ENCODE measurements at regions not wholly inside any gene's neighbourhood (a gene's known extent, or its start where the extent isn't known, plus 50 kb on each side); places are given as distances from the start of the nearest gene placed in this dataset.
"Not testable (repeated sequence)": the region's sequence is repeated elsewhere in the genome, so short reads cannot be mapped to it uniquely, and the experiment has no call there.

DNA sequence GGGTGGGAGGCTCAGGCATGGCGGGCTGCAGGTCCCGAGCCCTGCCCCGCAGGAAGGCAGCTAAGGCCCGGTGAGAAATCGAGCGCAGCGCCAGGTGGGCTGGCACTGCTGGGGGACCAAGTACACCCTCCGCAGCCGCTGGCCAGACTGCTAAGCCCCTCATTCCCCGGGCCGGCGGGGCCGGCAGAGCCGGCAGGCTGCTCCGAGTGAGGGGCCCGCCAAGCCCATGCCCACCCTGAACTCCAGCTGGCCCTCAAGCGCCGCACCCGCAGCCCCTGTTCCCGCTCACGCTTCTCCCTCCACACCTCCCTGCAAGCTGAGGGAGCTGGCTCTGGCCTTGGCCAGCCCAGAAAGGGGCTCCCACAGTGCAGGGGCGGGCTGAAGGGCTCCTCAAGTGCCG lies 1361.1 kb upstream of the ZEB2 start:
- H3K4me3 ChIP-seq (ENCODE audit: low read length); intact Hi-C loops (cut with DNase I); H3K9me3 ChIP-seq (ENCODE audit: control insufficient read depth, low read length); ATAC-seq; H3K4me1 ChIP-seq (ENCODE audit: control insufficient read depth, insufficient read depth, low read length); H3K27me3 ChIP-seq (ENCODE audit: control insufficient read depth, insufficient read depth); H3K27ac ChIP-seq (ENCODE audit: low read length): not testable (repeated sequence)
- 97% methylated on average over 23 of the region's 23 CpGs for WGBS
- DNase-seq = peak in 1 of 3 donors; percentile 5

DNA sequence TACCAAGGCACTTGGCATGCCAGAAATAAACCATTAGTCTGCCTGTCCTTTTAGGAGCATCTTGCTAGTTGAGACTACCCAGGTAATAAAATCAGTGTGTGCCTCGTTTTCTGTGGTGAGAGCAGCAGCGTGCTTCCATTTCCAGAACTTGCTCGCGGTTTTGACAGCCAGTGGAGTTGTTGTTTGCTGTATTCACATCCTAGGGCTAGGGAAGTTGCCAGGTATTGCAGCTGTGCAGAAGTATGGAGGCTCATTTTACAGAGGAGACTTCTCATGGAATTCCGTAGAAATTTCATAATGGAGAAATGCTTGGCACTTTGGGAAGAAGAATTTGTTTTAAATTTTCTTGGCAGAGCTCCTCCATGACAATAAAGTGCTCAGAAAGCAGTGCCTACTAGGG lies 1355.1 kb upstream of the ZEB2 start:
- H3K4me1 ChIP-seq (ENCODE audit: control insufficient read depth, insufficient read depth, low read length) = no peaks in the 10 kb centered on the region
- intact Hi-C loops (cut with DNase I) = no loop called here
- H3K4me3 ChIP-seq (ENCODE audit: low read length) = no peak overlapping the region
- no peak for ATAC-seq
- 79% methylated on average over 5 of the region's 5 CpGs for WGBS
- H3K27me3 ChIP-seq (ENCODE audit: control insufficient read depth, insufficient read depth) = no peaks in the 10 kb centered on the region
- no peak overlapping the region for H3K27ac ChIP-seq (ENCODE audit: low read length)
- H3K9me3 ChIP-seq (ENCODE audit: control insufficient read depth, low read length) = no peaks in the 10 kb centered on the region
- no peak for DNase-seq

DNA sequence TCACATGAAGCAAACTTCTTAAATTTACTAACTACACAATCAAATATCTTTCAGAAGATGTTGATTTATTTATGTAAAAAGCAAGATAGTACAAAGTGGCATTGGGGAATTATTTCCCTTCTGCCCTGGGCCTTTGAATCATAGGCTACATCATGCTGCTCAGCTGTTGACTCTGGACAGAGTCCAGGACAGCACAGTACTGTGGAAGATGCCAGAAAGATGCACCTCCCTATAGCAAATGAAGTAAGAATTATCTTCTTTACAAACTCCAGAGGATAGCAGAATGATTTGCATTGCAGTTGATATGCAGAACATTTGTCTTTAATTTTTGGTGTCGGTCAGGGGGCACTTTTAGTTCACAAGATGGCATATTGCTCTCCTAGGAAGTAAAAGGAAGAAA lies 1354.5 kb upstream of the ZEB2 start:
- Histone ChIP-seq H3K9me3 (ENCODE audit: control insufficient read depth, low read length) (no peaks in the 10 kb centered on the region), H3K27me3 (ENCODE audit: control insufficient read depth, insufficient read depth) (no peaks in the 10 kb centered on the region), H3K4me1 (ENCODE audit: control insufficient read depth, insufficient read depth, low read length) (no peaks in the 10 kb centered on the region), H3K27ac (ENCODE audit: low read length) (no peak overlapping the region), H3K4me3 (ENCODE audit: low read length) (no peak overlapping the region)
- ATAC-seq (peak in 1 of 2 donors; percentile 45), DNase-seq (no peak)
- intact Hi-C loops (cut with DNase I) = no loop called here
- 67% methylated on average over 1 of the region's 1 CpG for WGBS

DNA sequence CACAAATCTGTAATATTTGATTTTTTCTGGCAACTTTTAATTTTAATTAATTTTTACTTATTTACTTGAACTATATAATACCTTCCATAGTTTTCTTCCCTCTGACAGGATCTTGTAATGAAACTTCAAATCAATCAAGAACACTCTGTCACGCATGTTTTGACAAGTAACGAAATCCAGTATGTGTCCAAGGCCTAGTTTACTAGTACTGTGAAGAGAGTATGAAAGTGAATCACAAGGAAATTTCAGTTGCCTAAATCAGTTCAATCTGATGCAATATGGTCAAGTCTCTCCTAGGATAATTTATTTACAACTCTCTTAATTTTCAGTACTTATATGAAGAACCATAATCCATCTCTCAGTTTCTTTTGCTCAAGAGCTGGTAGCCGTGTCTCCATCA lies 1344.6 kb upstream of the ZEB2 start:
- no peak for DNase-seq
- no peak overlapping the region for H3K4me3 ChIP-seq (ENCODE audit: low read length)
- no peaks in the 10 kb centered on the region for H3K4me1 ChIP-seq (ENCODE audit: control insufficient read depth, insufficient read depth, low read length)
- H3K9me3 ChIP-seq (ENCODE audit: control insufficient read depth, low read length) = no peaks in the 10 kb centered on the region
- H3K27me3 ChIP-seq (ENCODE audit: control insufficient read depth, insufficient read depth) = no peaks in the 10 kb centered on the region
- intact Hi-C loops (cut with DNase I) = no loop called here
- ATAC-seq = no peak
- H3K27ac ChIP-seq (ENCODE audit: low read length) = no peak overlapping the region
- WGBS = 97% methylated on average over 3 of the region's 3 CpGs

DNA sequence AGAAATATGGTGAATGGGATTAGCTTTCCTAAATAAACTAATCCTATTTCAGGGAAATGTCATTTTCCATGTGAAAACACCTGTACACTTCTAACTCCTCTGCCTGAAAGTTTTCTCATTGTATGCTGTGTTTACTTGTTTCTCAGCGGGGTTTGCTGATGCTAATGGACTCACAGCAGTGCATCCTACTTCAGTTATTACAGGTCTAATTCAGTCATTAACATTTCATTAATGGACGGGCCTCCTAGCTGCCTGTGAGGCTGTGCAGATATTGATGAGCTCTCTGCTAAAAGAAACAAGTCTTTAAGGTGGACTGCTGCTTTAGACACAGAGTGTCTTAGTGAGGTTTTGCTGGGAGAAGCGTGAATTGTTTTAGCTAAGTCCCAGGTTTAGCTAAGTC lies 1342.0 kb upstream of the ZEB2 start:
- no peak for ATAC-seq
- Histone ChIP-seq H3K27ac (ENCODE audit: low read length) (no peak overlapping the region), H3K9me3 (ENCODE audit: control insufficient read depth, low read length) (no peaks in the 10 kb centered on the region), H3K4me1 (ENCODE audit: control insufficient read depth, insufficient read depth, low read length) (no peaks in the 10 kb centered on the region), H3K27me3 (ENCODE audit: control insufficient read depth, insufficient read depth) (no peaks in the 10 kb centered on the region), H3K4me3 (ENCODE audit: low read length) (no peak overlapping the region)
- no peak for DNase-seq
- WGBS = 79% methylated on average over 3 of the region's 3 CpGs
- intact Hi-C loops (cut with DNase I) = no loop called here

DNA sequence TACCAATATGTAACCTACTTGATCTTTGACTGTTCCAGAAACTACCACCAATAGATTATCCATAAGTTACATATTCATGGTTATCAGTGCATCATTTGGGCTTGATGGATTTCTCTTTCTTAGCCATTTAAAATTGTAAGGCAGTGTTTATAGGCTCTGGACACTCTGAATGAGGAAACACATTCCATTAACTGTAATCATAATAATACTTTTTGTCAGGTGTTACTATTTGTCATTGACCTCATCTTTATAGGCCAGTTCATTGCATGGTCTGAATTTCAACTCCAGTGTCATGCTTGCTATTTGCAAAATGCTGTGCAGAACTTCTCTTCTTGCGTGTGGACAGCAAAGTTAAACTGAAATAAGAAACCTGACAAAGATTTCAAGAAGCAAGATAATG lies 1340.2 kb upstream of the ZEB2 start:
- Histone ChIP-seq H3K4me3 (ENCODE audit: low read length) (no peak overlapping the region), H3K9me3 (ENCODE audit: control insufficient read depth, low read length) (no peaks in the 10 kb centered on the region), H3K4me1 (ENCODE audit: control insufficient read depth, insufficient read depth, low read length) (no peaks in the 10 kb centered on the region), H3K27ac (ENCODE audit: low read length) (no peak overlapping the region), H3K27me3 (ENCODE audit: control insufficient read depth, insufficient read depth) (no peaks in the 10 kb centered on the region)
- intact Hi-C loops (cut with DNase I) = no loop called here
- 79% methylated on average over 1 of the region's 1 CpG for WGBS
- DNase-seq = no peak
- no peak for ATAC-seq

DNA sequence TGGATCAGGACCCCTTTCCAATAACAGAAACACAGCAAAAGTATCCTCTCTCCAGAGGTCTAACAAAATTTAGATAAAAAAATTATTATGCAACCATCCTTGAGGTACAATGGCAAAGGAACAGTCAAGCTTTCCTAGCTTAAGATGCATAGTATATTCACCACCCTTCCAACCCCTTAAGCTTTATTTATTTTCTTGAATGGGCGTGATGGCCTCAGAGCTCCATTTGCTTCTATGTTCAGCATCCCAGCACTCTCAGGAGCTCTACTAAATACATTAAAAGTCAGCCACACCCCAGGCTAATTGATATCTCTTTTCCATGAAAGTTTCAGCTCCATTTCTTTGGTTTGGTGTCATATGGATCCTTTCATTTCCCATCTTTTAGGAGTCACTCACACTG lies 1335.2 kb upstream of the ZEB2 start:
- no peaks in the 10 kb centered on the region for H3K9me3 ChIP-seq (ENCODE audit: control insufficient read depth, low read length)
- intact Hi-C loops (cut with DNase I) = no loop called here
- ATAC-seq = no peak
- no peaks in the 10 kb centered on the region for H3K4me1 ChIP-seq (ENCODE audit: control insufficient read depth, insufficient read depth, low read length)
- H3K27ac ChIP-seq (ENCODE audit: low read length) = no peak overlapping the region
- H3K4me3 ChIP-seq (ENCODE audit: low read length) = no peak overlapping the region
- WGBS = 92% methylated on average over 1 of the region's 1 CpG
- no peaks in the 10 kb centered on the region for H3K27me3 ChIP-seq (ENCODE audit: control insufficient read depth, insufficient read depth)
- DNase-seq = no peak

DNA sequence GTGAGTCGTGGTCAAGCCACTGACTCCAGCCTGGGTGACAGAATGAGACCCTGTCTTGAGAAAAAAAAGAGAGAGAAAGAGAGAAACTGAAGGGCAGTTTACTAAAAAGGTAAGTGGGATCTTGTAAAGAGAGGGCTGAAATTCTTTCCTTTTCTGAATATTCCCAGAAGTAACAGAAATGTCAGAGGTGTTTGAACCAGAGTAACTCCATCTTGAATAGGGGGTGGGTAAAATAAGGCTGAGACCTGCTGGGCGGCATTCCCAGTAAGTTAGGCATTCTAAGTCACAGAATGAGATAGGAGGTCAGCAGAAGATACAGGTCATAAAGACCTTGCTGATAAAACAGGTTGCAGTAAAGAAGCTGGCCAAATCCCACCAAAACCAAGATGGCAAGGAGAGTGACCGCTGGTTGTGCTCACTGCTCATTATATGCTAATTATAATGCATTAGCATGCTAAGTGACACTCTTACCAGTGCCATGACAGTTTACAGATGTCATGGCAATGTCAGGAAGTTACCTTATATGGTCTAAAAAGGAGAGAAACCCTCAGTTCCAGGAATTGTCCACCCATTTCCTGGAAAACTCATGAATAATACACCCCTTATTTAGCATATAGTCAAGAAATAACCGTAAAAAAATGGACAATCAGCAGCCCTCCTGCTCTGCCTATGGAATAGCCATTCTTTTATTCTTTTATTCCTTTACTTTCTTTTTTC lies 1334.3 kb upstream of the ZEB2 start:
- WGBS = 90% methylated on average over 4 of the region's 4 CpGs
- DNase-seq (no peak), ATAC-seq (no peak)
- intact Hi-C loops (cut with DNase I) = no loop called here
- H3K9me3 ChIP-seq (ENCODE audit: control insufficient read depth, low read length) = no peaks in the 10 kb centered on the region
- H3K4me3 ChIP-seq (ENCODE audit: low read length) = no peak overlapping the region
- H3K4me1 ChIP-seq (ENCODE audit: control insufficient read depth, insufficient read depth, low read length) = no peaks in the 10 kb centered on the region
- H3K27ac ChIP-seq (ENCODE audit: low read length) = no peak overlapping the region
- no peaks in the 10 kb centered on the region for H3K27me3 ChIP-seq (ENCODE audit: control insufficient read depth, insufficient read depth)

DNA sequence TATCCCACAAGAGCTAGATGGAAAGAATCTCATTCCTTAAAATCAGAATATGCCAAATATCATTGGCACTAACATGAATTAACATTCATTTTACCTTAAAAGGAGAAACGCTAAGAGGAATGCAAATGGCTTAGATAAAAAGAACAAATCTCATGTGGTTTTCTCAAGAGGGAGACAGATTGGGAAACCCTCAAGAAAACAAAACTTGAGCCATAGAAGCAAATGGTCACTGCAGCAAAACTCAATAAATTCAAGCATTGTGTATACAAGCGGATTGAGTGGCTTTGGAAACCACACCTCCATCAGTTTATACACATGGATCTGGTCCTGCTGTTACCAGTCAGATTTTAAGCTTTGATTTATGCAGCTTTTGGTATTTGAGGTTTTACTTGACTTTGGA lies 1331.8 kb upstream of the ZEB2 start:
- 72% methylated on average over 2 of the region's 2 CpGs for WGBS
- H3K27me3 ChIP-seq (ENCODE audit: control insufficient read depth, insufficient read depth) = no peaks in the 10 kb centered on the region
- no peaks in the 10 kb centered on the region for H3K9me3 ChIP-seq (ENCODE audit: control insufficient read depth, low read length)
- H3K4me1 ChIP-seq (ENCODE audit: control insufficient read depth, insufficient read depth, low read length) = no peaks in the 10 kb centered on the region
- intact Hi-C loops (cut with DNase I) = no loop called here
- DNase-seq (no peak), ATAC-seq (peak in 1 of 2 donors; percentile 59)
- no peak overlapping the region for H3K4me3 ChIP-seq (ENCODE audit: low read length)
- H3K27ac ChIP-seq (ENCODE audit: low read length) = no peak overlapping the region

DNA sequence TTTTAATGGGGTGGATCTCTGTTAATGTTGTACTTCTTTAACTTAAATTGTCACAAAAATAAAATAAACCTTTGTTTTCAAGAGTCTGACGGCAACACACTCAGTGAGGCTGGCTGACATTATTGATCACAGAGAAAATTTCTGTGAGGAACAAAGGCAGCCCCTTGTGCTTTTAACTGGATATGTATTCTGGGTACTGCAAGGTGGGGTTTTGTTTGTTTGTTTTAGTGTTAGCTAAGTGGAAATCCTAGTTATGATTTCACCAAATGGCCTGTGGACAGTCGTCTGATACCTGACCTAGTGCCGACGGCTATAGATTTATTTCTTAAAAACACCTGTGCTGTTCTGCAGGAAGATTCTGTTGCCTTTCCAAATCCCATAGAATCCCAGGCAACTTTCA lies 1329.5 kb upstream of the ZEB2 start:
- ATAC-seq (no peak), DNase-seq (no peak)
- intact Hi-C loops (cut with DNase I) = no loop called here
- Histone ChIP-seq H3K4me1 (ENCODE audit: control insufficient read depth, insufficient read depth, low read length) (no peaks in the 10 kb centered on the region), H3K9me3 (ENCODE audit: control insufficient read depth, low read length) (no peaks in the 10 kb centered on the region), H3K27ac (ENCODE audit: low read length) (no peak overlapping the region), H3K27me3 (ENCODE audit: control insufficient read depth, insufficient read depth) (no peaks in the 10 kb centered on the region), H3K4me3 (ENCODE audit: low read length) (no peak overlapping the region)
- 91% methylated on average over 4 of the region's 4 CpGs for WGBS

DNA sequence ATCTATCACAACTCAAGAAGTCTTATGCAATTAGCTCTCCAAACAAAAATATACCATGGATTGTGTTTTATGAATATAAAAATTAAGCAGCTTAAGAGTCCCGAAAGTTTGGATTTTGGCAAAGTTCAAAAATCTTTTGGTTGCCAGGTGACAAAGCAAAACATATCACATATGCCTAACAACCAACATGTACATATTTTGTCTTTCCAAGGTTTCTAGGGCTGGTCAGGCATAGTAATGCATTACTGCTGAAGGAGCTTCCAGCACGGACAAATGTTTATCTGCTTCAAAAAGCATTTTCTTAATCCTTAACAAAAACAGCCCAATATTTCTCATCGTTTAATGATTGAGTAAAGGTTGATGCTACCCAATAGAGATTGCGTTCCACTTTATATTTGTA lies 1327.1 kb upstream of the ZEB2 start:
- intact Hi-C loops (cut with DNase I) = no loop called here
- Histone ChIP-seq H3K27ac (ENCODE audit: low read length) (no peak overlapping the region), H3K4me3 (ENCODE audit: low read length) (no peak overlapping the region), H3K9me3 (ENCODE audit: control insufficient read depth, low read length) (no peaks in the 10 kb centered on the region), H3K27me3 (ENCODE audit: control insufficient read depth, insufficient read depth) (no peaks in the 10 kb centered on the region), H3K4me1 (ENCODE audit: control insufficient read depth, insufficient read depth, low read length) (no peaks in the 10 kb centered on the region)
- 48% methylated on average over 4 of the region's 4 CpGs for WGBS
- ATAC-seq = no peak
- DNase-seq = no peak

DNA sequence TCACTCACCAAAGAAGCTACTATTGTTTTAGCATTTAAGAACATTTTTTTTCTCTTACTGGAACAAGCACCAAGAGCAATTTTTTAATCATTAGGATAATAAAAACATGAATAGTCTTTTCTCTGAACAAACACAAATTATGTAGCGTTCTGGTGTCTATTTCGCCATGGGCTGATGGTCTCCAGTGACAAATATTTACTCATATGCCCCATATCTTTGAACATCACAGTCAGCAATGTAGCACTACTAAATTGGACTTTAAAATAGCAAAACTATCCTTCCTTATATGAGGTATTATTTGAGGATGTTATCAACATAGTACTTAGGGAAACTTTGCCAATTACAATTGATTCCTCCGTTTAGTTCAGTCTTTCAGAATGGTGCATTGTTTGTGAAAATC lies 1326.0 kb upstream of the ZEB2 start:
- WGBS = 72% methylated on average over 3 of the region's 3 CpGs
- Histone ChIP-seq H3K27me3 (ENCODE audit: control insufficient read depth, insufficient read depth) (no peaks in the 10 kb centered on the region), H3K27ac (ENCODE audit: low read length) (no peak overlapping the region), H3K4me1 (ENCODE audit: control insufficient read depth, insufficient read depth, low read length) (no peaks in the 10 kb centered on the region), H3K9me3 (ENCODE audit: control insufficient read depth, low read length) (no peaks in the 10 kb centered on the region), H3K4me3 (ENCODE audit: low read length) (no peak overlapping the region)
- DNase-seq (no peak), ATAC-seq (no peak)
- intact Hi-C loops (cut with DNase I) = no loop called here
